HG02798 (cell line): ENCODE measurements at regions not wholly inside any gene's neighbourhood (a gene's known extent, or its start where the extent isn't known, plus 50 kb on each side); places are given as distances from the start of the nearest gene placed in this dataset.

Experiments
- ATAC-seq: cut with Tn5 transposase; IDR thresholded peaks from one replicate; pipeline ENCODE4 v1.9.1; 2021; ENCODE audit warnings: mild to moderate bottlenecking; ENCODE audit not compliant: unreplicated experiment, poor library complexity

GRCh38 chr7:3188946-3189345, 112.1 kb upstream of the SDK1 start:
- ATAC-seq: no peak

- ATAC-seq: no peak
Measured at GRCh38 chr7:3191548-3191947, 109.5 kb upstream of the SDK1 start.

GRCh38 chr7:3192669-3193068, 108.4 kb upstream of the SDK1 start:
- no peak for ATAC-seq

- no peak for ATAC-seq
Measured at GRCh38 chr7:3193379-3194120, 107.5 kb upstream of the SDK1 start.

DNA sequence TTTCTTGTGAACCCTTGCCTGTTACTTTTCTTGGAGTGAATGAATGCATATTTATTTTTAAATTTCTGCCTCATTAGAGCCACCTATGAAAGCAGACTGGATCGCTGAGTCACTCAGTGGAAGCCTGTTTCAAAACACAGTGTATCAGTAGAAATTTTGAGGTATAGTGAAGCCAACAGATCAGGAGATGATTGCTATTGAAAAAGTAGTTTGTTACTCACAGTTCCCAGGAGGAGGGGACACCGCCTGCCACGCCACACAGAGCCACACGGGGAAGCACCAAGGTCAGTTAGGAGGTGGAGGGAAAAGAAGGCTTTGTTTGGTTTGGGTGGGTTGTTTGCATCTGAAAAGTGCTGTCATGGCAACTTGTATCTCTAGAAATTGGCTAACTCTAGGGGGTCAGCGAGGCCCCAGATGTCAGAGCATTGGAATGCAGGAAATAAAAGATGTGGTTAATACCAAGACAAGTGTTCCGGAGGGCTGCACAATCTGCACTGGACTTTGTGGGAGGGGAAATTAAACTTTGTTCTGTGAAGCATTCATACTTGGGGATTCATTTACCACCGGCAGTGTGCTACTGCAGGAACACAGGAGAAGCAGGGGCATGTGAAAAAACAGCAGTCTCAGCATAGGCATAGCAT, 106.4 kb upstream of the SDK1 start:
- ATAC-seq: no peak

GRCh38 chr7:3195160-3195559, 105.9 kb upstream of the SDK1 start:
- ATAC-seq: no peak

GRCh38 chr7:3196629-3197400, 104.2 kb upstream of the SDK1 start:
- no peak for ATAC-seq

DNA sequence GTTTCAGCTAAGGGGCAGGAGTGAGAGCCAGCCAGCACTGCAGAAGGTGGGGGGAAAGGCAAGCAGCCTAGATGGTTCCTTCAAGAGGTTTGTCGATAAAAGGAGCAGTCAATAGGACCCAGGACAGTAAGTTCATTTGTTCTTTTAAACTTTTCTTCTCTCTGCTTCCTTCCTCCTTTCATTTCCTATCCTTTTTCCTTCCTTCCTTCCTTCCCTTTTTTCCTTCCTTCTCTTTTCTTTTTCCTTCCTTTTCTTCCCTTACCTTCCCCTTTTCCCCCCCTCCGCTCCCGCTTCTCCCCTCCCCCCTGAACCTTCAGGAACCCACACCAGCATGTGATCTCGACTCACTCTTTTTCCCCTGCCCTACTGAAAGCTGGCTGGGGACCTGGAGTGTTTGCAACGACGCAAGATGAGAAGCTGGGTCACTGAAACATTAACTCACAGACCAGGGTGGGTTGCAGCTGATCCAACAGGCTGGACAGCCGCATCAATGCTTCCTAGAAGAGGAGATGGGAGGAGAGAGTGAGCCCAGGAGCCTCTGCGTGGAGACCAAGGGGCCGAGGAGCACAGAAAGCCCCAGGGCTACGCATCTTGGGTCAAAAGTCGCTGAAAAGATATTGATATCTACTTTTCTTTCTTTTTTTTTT, 103.4 kb upstream of the SDK1 start:
- ATAC-seq: no peak

DNA sequence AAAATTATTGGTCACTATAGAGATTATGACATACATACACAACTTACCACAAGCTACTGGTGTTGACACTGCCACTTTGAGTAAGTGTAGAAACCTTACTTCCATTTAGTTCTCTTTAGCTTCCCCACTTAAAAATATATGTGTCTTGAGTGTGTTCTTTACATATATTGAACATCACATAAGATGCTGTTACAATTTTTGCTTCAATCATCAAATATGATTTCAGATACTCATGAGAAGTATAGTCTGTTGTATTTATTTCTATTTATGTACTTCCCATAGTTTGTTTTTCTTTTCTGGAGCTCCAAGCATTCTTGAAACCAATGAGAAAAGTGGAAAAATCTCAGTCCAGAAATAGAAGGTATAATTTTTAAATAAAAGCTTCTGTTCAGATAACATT, 102.7 kb upstream of the SDK1 start:
- ATAC-seq: no peak

GRCh38 chr7:3200504-3200903, 100.5 kb upstream of the SDK1 start:
- no peak for ATAC-seq

GRCh38 chr7:3201306-3201705, 99.7 kb upstream of the SDK1 start:
- ATAC-seq: no peak

- ATAC-seq: no peak
Measured at GRCh38 chr7:3201937-3202710, 98.9 kb upstream of the SDK1 start.

DNA sequence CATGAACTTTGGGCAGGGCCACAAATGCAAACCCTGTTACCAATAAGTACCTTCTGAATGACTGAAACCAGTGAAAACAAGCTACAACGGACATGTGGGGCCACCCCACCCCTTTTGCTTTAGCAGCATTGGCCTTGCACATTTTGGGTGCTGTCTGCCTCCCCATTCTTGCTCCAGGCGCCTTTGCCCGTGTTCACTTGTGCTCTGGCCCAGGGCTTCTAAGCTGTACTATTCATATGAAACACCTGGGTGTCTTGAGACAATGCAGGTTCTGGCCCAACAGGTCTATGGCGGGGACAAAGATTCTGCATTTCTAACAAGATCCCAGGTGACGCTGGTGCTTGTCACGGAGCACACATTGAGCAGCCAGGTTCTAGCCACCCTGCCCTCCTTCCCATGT, 96.5 kb upstream of the SDK1 start:
- ATAC-seq: no peak

- ATAC-seq: no peak
Measured at GRCh38 chr7:3206101-3206500, 95.0 kb upstream of the SDK1 start.

- no peak for ATAC-seq
Measured at GRCh38 chr7:3206771-3207191, 94.3 kb upstream of the SDK1 start.

DNA sequence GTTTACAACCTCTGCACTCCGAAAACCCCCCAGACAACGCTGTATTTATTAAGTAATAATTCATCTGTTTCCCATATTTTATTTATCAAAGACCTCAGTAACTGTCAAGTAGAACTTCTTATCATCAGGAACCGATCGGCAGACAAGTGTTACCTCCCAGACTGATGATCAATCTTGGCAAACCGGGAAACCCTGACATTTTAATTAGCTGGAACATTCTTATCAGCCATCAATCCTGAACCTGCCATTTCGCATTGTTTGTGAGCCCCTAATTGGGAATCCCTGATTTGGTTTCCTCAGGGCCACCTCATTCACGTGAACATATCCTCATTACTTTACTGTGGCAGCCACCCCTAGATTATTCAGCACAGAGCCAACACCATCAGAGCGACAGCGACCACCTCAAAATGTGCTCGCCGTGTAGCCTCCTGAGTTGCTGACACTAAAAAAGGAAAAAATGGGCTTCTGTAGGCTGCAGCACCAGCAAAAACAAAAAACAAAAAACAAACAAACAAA, 93.6 kb upstream of the SDK1 start:
- no peak for ATAC-seq

- ATAC-seq: no peak
Measured at GRCh38 chr7:3210531-3210930, 90.5 kb upstream of the SDK1 start.

- ATAC-seq: no peak
Measured at GRCh38 chr7:3214090-3214413, 87.0 kb upstream of the SDK1 start.

- no peak for ATAC-seq
Measured at GRCh38 chr7:3215624-3216585, 85.1 kb upstream of the SDK1 start.
